ENCODE measurements at regions not wholly inside any gene's neighbourhood (a gene's known extent, or its start where the extent isn't known, plus 50 kb on each side); places are given as distances from the start of the nearest gene placed in this dataset.

- no peaks in the 10 kb centered on the region for H3K9me3 ChIP-seq (ENCODE audit: insufficient read depth, low read length)
- no peaks in the 10 kb centered on the region for H3K27me3 ChIP-seq (ENCODE audit: low read length)
- no peaks in the 10 kb centered on the region for H3K36me3 ChIP-seq (ENCODE audit: low read length)
- no peak overlapping the region for H3K9ac ChIP-seq (ENCODE audit: low read length)
- H3K9me2 ChIP-seq (replicated peaks; ENCODE audit: insufficient read depth, low read length) = no peaks in the 10 kb centered on the region
- no peaks in the 10 kb centered on the region for H4K20me1 ChIP-seq (ENCODE audit: low read depth, low read length)
- no peak overlapping the region for H3K4me2 ChIP-seq (ENCODE audit: low read depth, low read length, poor library complexity, severe bottlenecking)
- no peaks in the 10 kb centered on the region for H3F3A ChIP-seq (ENCODE audit: insufficient read depth)
- H3K4me3 ChIP-seq (ENCODE audit: insufficient read depth, low read length, poor library complexity, severe bottlenecking) = no peak overlapping the region
- H3K79me2 ChIP-seq (ENCODE audit: insufficient read depth, low read length) = no peaks in the 10 kb centered on the region
- H2AFZ ChIP-seq (ENCODE audit: low read depth, low read length, severe bottlenecking) = no peak overlapping the region
- TF ChIP-seq EZH2phosphoT487 (conservative IDR thresholded peaks at IDR 0.05; ENCODE audit: low read length) = no peak
- no peak for TF ChIP-seq CTCF (IDR thresholded peaks at IDR 0.05; ENCODE audit: insufficient read depth, low read length, poor library complexity, severe bottlenecking)
- H3K27ac ChIP-seq (ENCODE audit: low read depth, low read length) = no peak overlapping the region
Measured at GRCh38 chr7:15035814-15036213, 133.3 kb upstream of the DGKB start.

GRCh38 chr7:15033039-15033438 lies 130.5 kb upstream of the DGKB start:
- Histone ChIP-seq H3K9ac (ENCODE audit: low read length) (no peak overlapping the region), H3K27ac (ENCODE audit: low read depth, low read length) (no peak overlapping the region), H3F3A (ENCODE audit: insufficient read depth) (no peaks in the 10 kb centered on the region), H2AFZ (ENCODE audit: low read depth, low read length, severe bottlenecking) (no peak overlapping the region), H3K36me3 (ENCODE audit: low read length) (no peaks in the 10 kb centered on the region), H3K9me3 (ENCODE audit: insufficient read depth, low read length) (no peaks in the 10 kb centered on the region), H4K20me1 (ENCODE audit: low read depth, low read length) (no peaks in the 10 kb centered on the region), H3K27me3 (ENCODE audit: low read length) (no peaks in the 10 kb centered on the region), H3K9me2 (replicated peaks; ENCODE audit: insufficient read depth, low read length) (no peaks in the 10 kb centered on the region), H3K4me2 (ENCODE audit: low read depth, low read length, poor library complexity, severe bottlenecking) (no peak overlapping the region), H3K79me2 (ENCODE audit: insufficient read depth, low read length) (no peaks in the 10 kb centered on the region), H3K4me3 (ENCODE audit: insufficient read depth, low read length, poor library complexity, severe bottlenecking) (no peak overlapping the region)
- TF ChIP-seq EZH2phosphoT487 (conservative IDR thresholded peaks at IDR 0.05; ENCODE audit: low read length) (no peak), CTCF (IDR thresholded peaks at IDR 0.05; ENCODE audit: insufficient read depth, low read length, poor library complexity, severe bottlenecking) (no peak)

GRCh38 chr7:15018981-15019380 lies 116.4 kb upstream of the DGKB start:
- Histone ChIP-seq H3K27ac (ENCODE audit: low read depth, low read length) (no peak overlapping the region), H3K9ac (ENCODE audit: low read length) (no peak overlapping the region), H3K79me2 (ENCODE audit: insufficient read depth, low read length) (no peaks in the 10 kb centered on the region), H3K4me3 (ENCODE audit: insufficient read depth, low read length, poor library complexity, severe bottlenecking) (no peak overlapping the region), H3K36me3 (ENCODE audit: low read length) (no peaks in the 10 kb centered on the region), H3K27me3 (ENCODE audit: low read length) (no peaks in the 10 kb centered on the region), H4K20me1 (ENCODE audit: low read depth, low read length) (no peaks in the 10 kb centered on the region), H3F3A (ENCODE audit: insufficient read depth) (no peaks in the 10 kb centered on the region), H2AFZ (ENCODE audit: low read depth, low read length, severe bottlenecking) (no peak overlapping the region), H3K9me3 (ENCODE audit: insufficient read depth, low read length) (no peaks in the 10 kb centered on the region), H3K4me2 (ENCODE audit: low read depth, low read length, poor library complexity, severe bottlenecking) (no peak overlapping the region), H3K9me2 (replicated peaks; ENCODE audit: insufficient read depth, low read length) (no peaks in the 10 kb centered on the region)
- TF ChIP-seq EZH2phosphoT487 (conservative IDR thresholded peaks at IDR 0.05; ENCODE audit: low read length) = no peak
- no peak for TF ChIP-seq CTCF (IDR thresholded peaks at IDR 0.05; ENCODE audit: insufficient read depth, low read length, poor library complexity, severe bottlenecking)

GRCh38 chr7:15016766-15017165 lies 114.2 kb upstream of the DGKB start:
- Histone ChIP-seq H3K9me2 (replicated peaks; ENCODE audit: insufficient read depth, low read length) (no peaks in the 10 kb centered on the region), H3K4me2 (ENCODE audit: low read depth, low read length, poor library complexity, severe bottlenecking) (no peak overlapping the region), H3K9ac (ENCODE audit: low read length) (no peak overlapping the region), H3F3A (ENCODE audit: insufficient read depth) (no peaks in the 10 kb centered on the region), H3K27me3 (ENCODE audit: low read length) (no peaks in the 10 kb centered on the region), H3K27ac (ENCODE audit: low read depth, low read length) (no peak overlapping the region), H4K20me1 (ENCODE audit: low read depth, low read length) (no peaks in the 10 kb centered on the region), H3K79me2 (ENCODE audit: insufficient read depth, low read length) (no peaks in the 10 kb centered on the region), H3K9me3 (ENCODE audit: insufficient read depth, low read length) (no peaks in the 10 kb centered on the region), H2AFZ (ENCODE audit: low read depth, low read length, severe bottlenecking) (no peak overlapping the region), H3K4me3 (ENCODE audit: insufficient read depth, low read length, poor library complexity, severe bottlenecking) (no peak overlapping the region), H3K36me3 (ENCODE audit: low read length) (no peaks in the 10 kb centered on the region)
- no peak for TF ChIP-seq EZH2phosphoT487 (conservative IDR thresholded peaks at IDR 0.05; ENCODE audit: low read length)
- no peak for TF ChIP-seq CTCF (IDR thresholded peaks at IDR 0.05; ENCODE audit: insufficient read depth, low read length, poor library complexity, severe bottlenecking)
